Germinal center (tissue), 1 donor: ENCODE measurements at regions not wholly inside any gene's neighbourhood (a gene's known extent, or its start where the extent isn't known, plus 50 kb on each side); places are given as distances from the start of the nearest gene placed in this dataset.

Experiments used
- DNase-seq: peaks from one replicate; pipeline ENCODE4 v3.0.0; 2012; ENCODE audit warnings: mixed read lengths, low spot score

DNA sequence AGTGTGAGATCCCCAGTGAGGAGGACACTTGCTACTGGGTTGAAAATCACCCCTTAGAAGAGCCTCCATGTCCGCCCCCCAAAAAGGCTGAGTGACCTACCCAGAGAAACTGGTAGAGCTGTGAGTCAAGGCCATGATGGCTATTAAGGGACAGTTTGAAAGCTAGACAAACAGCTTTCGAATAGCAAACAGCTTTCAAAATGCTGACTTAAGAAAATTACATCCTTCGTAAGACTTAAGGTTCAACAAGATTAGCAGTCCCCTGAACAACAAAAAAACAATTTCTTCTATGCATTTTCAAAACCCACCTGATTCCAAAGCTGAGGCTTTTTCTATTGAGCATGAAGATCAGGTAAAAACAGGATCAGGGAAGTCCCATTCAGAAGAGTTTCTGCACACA is 269.7 kb upstream of the SOX2 start:
- DNase-seq: no peak

DNA sequence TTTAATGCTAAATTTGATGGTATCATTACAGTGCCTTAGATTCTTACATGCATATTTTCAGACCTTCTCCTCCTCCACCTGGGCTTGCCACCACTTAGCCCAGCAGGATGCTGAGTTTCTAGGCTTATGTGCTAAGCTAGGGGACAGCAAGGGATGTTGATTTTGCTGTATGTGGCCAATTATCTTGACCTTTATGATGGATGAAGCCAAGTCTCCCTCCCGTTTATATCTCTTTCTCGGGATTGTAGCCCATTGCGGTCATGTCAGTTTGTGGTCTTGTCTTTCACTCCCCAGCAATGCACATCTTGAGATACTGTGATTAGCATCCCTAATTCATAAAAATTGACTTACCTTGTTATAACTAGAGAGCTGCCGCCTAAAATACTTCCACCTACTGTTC is 278.7 kb upstream of the SOX2 start:
- no peak for DNase-seq

DNA sequence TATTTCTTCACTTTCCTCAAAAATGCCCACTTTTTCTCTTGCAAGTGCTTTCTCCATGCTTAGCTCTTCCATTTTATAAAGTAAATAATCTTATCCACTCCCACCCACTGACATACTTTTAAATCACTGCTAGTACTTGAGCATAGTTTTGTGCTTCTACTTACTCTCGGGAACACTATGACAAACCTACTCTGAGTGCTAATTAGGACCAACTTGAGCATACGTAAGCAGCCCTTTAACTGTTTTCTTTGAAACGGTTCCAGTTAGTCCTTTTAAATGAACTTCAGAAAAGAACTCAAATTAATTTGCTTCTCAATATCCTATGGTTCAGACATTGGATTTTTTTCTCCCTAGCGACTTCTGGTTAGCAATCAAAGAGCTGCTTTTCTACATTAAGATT is 280.0 kb upstream of the SOX2 start:
- DNase-seq: no peak

DNA sequence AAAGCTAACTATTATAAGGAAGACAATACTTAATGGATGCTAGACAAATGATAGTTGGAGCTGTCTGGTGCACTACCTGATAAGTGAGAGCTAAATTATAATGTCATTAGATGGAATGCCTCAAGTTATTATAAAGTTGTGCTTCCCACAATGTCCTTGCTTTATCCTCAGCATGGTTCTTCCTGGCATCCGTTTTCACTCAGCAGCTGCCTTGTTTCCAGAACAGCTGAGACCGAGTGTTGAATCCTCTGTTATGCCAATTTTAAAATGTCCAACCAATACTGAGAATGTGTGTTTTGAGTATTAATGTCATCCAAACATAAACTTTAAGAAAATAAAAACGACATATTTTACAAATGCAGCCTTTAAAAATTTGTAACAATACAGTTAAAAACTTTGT is 286.7 kb upstream of the SOX2 start:
- no peak for DNase-seq

DNA sequence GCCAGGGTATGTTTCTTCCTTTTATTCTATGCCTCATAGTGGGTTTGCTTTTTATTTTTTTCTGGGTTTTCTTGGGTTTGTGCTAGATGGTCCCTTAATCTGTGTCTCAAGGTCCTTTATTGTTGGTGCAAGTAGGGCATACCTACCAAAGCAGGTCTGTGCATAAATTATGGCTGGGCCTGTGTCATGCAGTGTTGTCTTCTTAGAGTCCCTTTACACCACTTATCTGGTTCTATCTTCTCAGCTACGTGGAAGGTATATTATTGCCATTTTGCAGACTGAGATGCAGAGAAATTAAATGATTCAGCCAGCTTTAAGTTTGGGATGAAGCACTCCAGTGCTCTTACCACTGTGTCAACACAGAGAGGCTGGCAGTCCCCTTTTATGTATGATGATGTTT is 293.5 kb upstream of the SOX2 start:
- no peak for DNase-seq

DNA sequence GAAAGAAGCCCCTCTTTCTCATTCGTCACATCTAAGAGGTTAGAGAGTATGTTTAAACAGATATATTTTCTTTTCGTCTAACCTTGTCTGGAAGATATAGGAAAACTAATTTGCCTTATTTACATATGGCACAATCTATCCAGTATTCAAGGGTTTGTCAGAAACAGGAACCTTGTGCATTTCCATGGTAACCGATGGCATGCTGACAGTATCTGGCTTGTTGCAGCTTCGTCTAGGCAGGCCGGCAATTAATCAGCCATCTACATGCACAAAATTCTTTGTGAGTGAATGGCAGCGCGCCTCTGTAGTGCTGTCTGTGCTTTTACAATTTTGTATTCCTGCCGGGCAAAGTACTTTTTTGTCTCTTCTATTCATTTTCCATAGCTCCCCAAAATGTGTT is 294.0 kb upstream of the SOX2 start:
- DNase-seq: no peak

DNA sequence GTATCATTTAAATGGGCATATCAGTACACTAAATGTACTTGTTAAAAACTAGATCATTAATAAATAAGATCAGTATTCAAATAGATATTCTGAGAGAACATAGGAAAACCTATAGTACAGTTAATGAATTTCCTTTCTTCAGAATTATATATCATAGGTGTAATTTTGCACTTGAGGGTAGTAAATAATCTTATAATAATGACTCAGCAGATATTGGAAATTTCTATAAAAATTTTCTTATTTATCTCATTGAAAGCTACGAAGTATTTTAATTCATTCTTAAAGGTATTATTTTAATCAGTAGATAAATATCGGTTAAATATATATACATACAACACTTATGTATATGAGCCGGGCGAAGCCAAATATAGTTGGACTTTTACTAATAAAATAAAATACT is 300.9 kb upstream of the SOX2 start:
- DNase-seq: no peak

DNA sequence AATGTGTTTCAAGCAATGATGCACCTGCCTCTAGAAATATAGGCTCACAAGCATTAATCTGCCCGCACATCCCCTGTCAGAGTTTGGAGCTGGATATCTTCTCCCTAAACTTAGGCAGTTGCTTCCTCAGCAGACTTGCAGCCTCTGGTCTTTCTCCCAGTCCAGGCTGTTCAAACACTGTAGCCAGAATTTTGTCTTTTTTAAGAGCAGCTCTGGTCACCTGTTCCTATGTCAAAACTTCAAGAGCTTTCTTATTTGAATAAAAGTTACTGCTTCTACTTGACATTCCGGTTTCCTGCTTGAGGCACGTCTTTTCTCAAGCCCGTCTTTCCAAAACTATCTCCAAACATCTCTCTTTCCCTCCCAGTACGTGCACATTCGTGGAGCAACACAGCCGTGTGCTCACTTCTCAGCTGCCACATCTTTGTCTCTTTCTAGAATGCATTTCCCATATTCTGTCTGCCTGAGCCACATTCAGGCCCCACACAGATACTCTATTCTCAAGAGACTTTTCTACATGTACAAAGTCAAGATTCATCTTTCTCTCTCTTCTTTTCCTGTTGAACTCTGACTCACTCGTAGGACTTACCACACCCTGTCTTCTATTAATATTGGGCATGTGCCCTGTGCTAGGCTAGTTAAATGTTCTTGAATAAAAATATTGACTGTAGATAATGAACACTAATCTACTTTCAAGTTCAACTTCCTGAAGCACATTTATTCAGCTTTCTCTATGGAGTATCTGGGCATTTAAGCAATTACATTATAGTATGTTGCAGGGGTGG is 307.7 kb upstream of the SOX2 start:
- DNase-seq: no peak

DNA sequence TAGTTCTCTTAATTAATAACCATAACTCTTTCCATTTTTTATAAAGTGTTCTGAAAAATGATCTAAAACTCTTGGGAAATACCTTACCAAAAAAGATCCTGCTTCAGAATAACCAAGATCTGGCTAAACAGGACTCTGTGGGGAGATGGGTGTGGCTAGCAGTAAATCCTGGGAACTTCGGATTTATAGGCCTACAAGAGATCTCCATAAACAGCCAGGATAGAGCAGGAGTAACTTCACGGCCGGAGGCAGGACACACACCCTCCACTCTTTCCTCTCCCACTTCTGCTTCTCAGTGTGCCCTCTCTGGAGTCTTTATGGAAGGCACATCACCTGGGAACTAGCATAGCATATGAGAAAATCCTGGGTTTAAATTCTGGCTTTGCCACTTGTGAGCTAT is 309.4 kb upstream of the SOX2 start:
- no peak for DNase-seq

DNA sequence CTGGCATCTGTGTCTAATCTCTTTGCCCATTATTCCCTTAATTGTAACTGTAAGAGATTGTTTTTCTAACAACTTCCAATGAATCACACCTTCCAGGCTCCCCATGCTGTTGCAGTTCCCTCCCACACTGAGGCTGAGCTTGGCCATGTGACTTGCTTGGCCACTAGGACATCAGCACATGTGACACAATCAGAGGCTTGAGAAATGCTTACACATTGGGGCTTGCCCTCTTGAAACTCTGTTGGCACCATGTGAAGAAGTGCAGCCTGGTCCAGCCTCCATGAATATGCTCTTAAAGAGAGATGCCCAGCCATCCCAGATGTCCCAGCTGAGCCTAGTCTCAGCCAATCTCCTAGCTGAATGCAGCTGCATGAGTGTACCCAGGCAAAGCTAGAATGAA is 326.8 kb upstream of the SOX2 start:
- no peak for DNase-seq

DNA sequence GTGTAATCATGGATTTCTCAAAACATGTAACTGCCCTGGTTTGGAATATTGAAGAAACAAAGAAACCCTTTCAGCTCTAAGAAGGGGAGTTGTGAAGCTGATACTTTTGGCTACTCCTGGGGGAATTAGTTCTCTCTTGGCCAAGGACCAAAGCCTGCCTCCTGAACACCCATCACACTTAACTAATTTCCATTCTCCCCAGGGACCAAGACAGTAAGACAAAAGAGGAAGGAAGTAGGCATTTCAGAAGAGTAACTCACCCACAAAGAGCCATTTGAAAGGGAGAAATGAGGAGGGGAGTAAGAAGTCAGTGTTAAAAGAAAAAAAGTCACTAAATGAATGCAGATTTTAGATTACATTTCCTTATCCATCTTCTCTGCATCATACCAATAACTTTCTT is 328.0 kb upstream of the SOX2 start:
- no peak for DNase-seq

DNA sequence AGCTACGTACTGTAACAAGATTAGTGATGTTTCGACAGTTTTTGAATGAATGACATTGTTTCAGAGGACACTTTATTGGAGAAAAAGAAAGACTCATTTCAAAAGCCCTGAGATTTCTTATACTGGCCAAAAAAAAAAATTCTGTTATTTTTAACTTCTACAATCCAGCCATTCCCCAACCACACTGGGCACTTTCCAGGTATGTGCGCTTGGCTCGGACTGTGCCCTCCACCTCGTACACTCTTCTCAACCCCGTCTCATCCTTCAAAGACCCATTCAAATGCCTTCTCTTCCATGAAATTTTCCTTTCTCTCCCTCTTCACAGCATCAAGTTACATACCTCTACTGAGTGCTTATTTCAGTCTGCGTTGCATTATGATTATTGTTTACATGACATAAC is 328.5 kb upstream of the SOX2 start:
- no peak for DNase-seq

DNA sequence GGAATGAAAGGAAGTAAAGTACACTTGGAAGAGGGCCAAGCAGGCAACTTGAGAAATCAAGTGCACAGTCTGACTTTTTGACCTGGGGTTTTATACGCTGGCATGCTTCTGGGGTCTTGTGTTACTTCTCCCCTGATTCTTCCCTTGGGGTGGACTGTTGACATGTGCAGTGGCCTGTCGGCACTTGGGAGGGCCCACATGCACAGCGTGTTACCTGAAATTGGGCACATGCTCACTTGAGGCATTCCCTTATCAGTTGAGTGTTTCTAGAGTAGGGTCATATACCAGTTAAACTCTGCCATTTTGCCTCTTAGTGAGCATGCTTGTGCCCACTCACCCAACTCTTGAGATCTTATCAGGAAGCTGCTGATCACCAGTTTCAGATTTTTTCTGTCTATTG is 329.1 kb upstream of the SOX2 start:
- DNase-seq: no peak

DNA sequence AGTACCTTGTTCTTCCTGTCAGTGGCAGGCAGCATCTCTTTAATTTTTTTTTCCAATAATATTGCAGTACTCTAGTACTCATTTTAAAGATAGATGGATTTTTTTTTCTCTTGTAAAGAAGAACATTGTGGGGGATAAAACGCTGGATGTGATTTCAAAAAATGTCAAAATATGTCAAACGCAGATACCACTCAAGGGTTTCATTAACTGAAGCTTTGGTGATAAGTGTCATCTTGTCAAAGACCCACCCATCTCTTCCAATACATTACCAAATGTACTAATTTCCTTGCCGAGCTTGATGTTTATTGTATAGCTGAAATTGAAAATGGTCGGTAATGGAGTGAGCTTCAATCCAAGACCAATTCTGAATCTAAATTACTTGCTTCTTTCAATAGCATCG is 332.4 kb upstream of the SOX2 start:
- DNase-seq: no peak

DNA sequence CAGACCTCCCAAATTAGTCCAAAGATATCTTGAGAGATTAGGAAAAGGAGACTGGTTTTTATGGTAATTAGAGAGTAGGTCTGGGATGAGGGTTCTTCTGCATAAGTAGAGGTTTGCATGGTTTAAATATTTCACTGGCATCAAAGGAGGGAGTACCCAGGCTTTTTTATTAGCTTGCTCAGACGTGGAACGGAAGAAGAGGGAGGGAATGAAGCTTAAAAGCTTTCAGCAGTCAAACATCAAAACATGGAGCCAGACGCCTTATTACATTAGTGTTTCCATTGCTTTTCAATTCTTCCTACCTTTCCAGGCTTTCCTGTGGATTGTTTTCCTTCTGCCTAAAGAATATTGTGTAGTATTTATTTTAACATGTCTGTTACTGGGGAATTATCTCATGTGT is 342.1 kb upstream of the SOX2 start:
- no peak for DNase-seq

DNA sequence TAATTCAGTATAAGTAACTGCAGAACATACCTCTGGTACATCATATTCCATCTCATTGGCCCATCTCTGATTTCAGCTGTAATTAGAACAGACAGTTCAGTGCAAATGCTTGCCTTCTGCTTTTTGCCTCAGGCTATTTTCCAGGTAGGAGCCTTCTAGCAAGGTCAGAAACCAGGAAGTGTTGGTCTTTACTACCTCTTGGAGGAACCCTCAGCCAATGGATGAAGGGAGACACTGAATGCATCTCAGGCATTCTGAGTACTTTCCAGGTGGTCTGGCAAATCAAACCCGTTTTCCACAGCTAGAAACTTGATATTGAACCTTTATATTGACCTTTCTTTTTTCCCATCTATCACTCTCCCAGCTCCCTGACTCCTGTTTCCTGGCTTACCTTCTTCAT is 348.5 kb upstream of the SOX2 start:
- DNase-seq: no peak

DNA sequence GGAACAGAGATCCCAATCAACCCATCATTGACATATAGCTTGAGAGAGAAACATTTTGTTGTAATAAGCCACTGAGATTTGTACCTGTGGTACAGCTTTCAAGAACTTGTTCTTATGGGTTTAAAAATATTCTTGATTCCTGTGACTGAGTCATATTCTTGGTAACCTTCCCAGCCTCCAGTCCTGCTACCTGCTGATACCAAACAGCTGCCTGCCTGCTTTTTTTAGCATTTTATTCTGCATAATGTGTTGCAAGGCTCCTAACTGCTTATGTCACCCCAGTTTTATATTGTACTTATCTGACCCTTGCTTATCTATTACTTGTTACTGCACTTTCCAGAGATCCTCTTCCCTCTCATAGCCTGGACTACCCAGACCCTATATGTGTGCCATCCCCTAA is 349.3 kb upstream of the SOX2 start:
- no peak for DNase-seq

DNA sequence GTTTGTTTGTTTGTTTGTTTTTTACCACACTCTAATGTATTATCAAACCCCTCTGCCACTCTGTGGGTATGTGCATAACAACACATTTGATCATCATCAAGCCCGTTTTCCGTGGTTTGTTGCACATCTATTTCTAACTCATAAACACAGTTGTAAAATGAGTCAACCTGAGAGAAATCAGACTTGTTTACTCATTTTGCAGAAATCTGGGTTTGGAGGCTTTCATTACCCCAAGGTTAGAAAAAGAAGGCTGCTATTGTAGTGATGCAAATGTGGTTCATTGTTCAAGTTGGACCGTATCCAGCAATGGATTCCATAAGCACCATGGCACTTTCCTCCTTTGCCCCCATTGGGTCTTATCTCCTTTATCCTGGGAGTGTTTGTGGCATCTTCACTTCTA is 353.2 kb upstream of the SOX2 start:
- no peak for DNase-seq

DNA sequence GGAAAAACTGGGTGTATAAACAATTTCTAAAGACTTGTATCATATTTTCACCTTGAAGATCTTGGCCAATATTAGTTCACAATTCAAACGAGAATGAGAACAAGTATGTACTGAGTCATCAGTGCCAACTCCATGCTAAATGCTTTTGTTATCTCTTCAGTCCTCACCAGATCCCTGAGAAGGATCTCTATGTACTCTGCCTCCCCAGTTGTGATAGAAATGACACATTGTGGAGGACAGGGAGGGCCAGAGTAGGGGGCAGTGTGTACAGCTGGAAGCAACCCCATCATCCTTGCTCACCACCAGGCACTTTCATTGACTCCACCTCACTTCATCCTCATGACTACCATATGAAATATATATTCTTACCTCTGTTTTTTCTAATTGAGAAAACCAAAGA is 353.7 kb upstream of the SOX2 start:
- DNase-seq: no peak

DNA sequence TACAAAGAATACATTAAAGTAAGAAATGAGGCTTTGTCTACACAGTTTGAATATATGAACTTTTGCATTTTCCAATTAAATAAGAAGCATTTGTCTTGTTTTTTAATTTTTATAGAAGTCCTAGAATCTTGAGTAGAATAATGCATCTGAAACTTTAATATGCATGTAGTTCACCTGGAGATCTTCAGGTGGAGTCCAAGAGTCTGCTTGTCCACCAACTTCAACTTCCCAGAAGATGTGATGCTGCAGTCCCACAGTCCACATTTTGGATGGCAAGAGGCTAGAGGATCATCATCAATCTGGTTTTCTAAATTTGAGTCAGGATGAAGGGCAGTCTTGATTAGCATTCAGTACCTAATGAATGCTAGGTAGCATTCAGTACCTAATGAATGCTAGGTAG is 357.6 kb upstream of the SOX2 start:
- no peak for DNase-seq

DNA sequence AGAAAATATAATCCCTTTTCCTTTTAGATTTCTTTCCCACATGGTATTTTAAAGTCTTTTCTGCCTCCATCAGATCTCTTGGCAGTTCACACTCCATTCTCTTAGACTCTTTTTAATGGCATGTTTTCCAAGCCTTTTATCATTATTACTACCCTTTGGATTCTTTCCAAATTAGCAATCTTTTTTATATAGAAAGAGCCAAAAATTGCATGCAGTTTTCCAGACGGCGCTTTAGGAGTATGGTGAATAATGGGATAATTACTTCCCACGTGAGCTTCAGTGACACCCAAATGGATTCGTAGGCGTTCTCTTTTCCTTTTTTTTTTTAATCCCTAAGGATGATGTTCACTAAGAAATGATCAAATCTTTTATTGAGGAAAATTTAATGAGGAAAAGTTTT is 354.8 kb upstream of the DNAJC19 start:
- DNase-seq: no peak

DNA sequence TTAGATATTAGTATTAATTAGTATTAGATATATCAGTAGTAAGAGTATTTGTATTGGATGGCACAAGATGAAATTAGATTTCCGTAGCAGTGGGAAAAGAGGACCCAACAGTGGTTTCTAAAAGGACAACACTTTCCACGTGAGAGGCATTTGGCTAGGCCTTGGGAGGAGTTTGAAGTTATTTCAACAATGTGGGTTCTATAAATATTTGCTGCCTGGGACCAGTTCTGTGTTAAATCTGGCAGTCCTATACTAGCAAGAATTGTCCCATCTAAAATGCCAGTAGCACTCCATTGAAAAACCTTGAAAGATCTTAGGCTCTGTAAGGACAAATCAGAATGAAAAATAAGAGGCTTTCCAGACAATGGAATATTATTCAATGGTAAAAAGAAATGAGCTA is 347.1 kb upstream of the DNAJC19 start:
- no peak for DNase-seq

DNA sequence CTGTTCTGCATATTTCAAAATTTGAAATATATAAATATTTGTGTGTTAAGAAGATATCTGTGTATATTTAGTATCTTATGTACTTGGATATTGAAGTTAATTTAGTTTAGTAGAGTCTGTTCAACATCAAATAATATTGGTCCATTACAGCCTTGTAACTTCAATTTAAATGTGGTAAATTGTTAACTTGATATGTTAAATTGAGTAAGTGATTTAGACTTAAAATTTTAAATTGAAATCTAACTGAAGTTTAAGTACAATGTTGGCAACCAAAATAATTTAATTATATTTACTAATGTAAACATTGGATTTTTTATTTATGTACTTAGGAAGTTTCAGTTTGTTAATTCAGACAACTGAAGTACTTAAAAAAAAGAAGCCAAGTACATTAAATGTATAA is 343.9 kb upstream of the DNAJC19 start:
- DNase-seq: no peak

DNA sequence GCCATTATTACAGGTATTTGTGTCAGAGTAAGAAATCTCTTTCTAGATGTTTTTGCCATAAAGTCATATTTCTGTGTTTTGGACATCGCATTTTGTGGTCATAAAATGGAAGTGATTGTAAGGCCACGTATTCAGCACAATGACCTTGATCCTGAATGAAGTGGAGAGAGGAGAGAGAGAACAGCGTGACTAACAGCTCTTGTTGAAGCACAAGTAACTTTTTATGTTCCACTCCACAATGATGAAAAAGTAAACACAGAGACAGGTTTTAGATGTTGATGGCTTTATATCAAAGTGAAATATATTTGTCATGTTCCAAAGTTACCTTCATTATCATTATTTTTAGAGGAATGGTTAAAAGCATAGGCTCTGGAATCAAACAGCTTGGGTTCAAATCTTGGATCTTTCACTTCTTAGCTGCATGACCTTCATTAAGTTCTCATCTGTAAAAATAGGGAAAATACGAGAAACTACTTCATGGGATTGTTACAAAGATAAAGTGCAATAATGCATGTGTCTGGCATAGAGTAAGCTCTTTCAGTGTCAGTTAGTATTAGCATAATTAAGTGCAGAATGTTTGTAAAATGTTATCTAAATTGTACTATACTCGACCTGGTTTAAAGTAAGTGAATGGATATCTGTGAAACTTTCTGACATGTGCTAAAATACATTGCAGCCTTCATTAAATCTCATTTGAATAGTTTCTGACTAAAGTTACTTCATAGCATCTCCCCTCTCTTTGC is 341.5 kb upstream of the DNAJC19 start:
- no peak for DNase-seq
